CD1c-positive myeloid dendritic cell (primary cell): ENCODE measurements at regions not wholly inside any gene's neighbourhood (a gene's known extent, or its start where the extent isn't known, plus 50 kb on each side); places are given as distances from the start of the nearest gene placed in this dataset.
"Not testable (repeated sequence)": the region's sequence is repeated elsewhere in the genome, so short reads cannot be mapped to it uniquely, and the experiment has no call there.

ENCODE experiments used
- DNase-seq: peaks from one replicate; pipeline ENCODE4 v3.0.0-alpha.2; 2016; ENCODE audit errors: extremely low spot score

GRCh38 chr10:21292763-21293517 is 232.5 kb downstream of the SKIDA1 start:
- DNase-seq: peak; percentile 10

DNA sequence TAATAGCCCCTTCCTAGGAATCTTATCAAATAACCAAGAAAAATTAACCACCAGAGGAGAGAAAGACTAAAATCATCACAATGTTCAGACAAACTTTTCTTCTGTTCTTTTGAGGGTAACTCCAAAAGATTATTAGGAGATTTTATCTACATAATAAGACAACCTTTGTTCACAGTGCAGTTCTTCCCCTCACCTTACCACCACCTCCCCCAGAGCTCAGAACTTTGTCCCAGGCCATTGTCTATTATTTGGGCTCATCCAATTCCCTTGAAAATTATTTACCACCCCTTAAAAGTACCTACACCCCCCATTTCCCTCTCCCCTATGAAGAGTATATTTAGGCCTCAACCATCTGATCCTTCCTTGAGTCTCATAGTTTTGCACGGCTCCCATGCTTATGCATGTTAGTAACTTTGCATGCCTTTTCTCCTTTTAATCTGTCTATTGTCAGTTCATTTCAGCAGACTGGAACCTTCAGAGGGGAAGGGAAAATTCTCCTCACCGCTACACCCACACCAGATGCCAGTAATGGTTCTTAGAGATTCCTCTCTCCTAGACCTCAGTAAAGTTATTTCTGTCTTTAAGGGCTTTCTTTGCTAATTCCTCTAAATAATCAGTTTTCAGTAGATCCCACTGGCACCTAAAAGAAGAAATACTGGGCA is 234.9 kb downstream of the SKIDA1 start:
- no peak for DNase-seq

GRCh38 chr10:21289961-21290360 is 235.5 kb downstream of the SKIDA1 start:
- no peak for DNase-seq

DNA sequence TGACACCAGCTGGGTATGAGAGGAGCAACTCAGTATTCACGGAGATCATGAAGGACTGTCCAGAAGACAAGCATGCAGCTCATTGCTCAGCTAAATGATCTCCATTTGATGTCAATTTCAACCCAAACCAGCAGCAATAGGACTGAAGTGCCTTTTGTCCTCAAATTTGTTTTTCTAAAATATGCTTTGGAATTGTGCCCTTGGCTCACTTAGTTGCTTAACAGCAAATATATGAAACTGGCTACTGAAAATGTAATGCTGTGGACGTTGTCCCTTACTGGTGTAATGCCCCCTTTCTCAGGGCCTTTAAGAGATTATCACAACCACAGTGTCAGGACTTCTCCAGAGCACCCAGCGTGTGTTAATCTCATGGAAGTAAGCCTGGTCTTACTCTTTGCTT is 236.2 kb downstream of the SKIDA1 start:
- DNase-seq: no peak

- DNase-seq: no peak
These were observed 239.6 kb downstream of the SKIDA1 start for GRCh38 chr10:21285742-21286331.

GRCh38 chr10:21285207-21285606 is 240.3 kb downstream of the SKIDA1 start:
- no peak for DNase-seq

DNA sequence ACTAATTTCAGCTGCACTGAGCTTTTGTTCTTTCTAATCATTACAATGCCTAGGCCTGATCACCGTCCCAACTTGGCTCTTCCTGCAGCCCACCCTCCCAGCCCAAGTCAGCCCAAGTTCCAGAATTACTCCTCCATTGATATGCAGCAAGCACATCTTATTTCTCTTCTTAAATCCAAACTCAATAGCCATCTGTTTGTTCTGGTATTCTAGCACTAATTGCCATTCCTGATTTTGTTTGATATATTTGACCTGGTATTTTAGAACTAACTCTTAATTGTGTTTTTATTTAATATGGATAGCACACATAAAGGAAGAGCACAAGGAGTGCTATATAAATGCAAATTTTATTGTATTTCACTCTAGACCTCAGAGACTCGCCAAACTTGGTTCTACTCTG is 241.2 kb downstream of the SKIDA1 start:
- no peak for DNase-seq

DNA sequence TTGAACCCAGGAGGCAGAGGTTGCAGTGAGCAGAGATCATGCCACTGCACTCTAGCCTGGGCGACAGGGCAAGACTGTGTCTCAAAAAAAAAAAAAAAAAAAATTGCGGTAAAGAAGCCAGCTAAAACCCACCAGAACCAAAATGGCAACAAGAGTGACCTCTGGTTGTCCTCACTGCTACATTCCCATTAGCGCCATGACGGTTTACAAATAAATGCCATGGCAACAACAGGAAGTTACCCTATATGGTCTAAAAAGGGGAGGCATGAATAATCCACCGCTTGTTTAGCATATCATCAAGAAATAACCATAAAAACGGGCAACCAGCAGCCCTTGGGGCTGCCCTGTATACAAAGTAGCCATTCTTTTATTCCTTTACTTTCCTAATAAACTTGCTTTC is 242.4 kb downstream of the SKIDA1 start:
- DNase-seq: not testable (repeated sequence)

DNA sequence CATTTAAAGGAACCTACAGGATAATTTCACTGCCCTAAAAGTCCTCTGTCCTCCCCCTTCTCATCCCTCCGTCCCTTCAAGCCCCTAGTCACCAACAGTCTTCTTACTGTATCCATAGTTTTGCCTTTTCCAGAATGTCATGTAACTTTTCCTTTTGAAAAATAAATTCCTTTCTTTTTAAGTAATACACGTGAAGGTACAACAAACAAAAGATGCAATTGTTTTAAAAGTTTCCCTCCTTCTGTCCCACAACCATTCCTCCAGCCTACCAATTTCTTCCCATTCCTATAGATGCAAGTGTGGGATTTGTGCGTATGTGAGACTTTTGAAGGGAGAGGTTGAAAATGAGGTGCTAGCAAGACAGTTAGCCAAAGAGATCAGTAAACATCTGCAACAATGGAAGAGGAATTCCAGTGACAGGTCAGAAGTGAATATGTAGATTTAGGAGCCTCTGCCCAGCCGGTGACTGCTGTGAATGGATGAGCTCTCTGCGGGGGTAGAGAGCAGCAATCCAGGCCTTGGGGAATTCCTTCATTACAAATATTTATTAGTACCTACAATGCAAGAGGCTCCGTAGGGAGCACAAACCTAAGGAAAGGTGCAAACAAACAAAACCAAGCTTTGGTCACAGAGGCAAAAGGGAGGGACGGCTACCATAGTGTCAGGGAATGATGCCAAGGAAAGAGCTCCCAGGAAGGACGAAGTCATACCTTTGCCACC is 243.6 kb downstream of the SKIDA1 start:
- no peak for DNase-seq

DNA sequence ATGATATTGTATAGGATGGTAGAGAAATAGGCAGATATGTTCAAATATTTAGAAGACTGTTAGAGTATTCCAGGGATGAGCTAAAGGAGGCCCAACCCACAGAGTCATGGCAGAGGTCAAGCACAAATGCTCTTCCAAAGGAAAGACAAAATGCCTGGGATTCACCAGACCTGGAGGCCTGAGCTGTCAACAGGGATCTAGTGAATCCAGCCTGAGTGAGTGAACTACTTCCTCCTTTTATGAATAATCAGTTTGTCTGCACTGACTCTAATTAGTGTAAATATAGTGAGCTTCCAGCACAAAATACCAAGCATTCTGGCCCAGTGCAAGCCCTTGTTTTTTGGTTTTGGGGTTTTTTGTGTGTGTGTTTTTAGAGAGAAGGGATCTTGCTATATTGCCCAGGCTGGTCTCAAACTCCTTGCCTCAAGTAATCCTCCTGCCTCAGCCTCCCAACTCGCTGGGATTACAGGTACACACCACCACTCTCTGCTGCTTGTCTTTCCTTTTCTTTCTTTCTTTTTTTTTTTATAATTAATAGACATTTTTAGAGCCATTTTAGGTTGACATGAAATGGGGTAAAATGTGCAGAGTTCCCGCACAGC is 244.4 kb downstream of the SKIDA1 start:
- no peak for DNase-seq

DNA sequence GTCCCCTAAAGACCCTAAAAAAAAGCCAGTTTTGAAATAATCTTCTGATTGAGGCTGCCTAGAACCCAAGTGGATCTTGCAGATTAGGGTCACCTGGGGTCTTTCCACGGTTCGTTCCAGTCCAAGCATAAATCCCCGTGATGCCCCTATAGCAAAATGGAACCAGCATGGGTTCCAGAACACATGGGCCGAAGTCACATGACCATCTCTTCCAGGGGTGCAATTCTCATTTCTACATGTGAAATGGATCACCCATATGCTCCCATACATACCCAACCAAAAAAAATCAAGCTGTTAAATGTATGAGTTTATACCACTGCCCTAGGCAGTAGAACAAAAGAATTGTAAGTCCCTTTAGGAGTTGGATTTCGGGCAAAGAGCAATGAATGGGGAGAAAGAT is 245.4 kb downstream of the SKIDA1 start:
- no peak for DNase-seq

- no peak for DNase-seq
These were observed 246.3 kb downstream of the SKIDA1 start for GRCh38 chr10:21279217-21279575.

DNA sequence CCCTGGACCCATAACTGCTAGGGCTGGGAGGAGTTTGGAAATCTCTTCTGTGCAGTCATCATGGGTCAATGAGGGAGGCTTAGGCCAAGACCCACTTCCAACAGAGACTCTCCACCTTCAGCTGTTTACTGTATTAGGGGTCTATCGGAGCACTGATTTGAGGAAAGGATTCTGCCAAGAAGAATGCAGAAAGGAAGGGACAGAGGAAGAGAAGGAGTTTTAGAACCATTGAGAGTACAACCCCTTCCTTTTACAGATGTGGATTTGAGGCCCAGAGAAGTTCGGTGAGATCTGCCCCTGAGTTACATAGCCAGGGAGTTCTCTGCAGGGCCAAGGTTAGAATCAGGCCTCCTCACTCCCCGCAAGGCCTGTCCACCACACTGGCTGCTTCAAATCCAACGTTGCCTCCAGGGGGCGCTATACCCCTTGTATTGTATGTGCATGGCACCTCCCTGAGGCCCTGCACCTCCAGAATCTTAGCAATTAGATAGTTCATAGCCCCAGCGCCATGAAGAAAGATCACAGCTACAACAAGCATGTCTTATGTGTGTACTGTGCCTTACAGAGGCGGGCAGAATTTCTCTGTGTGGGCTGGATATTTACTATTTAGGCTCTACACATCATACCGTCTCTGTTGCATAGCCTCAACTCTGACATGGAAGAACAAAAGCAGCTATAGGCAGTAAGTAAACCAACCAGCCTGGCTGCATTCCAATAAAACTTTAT is 246.8 kb downstream of the SKIDA1 start:
- DNase-seq: peak; percentile 84

GRCh38 chr10:21273400-21273968 is 252.0 kb downstream of the SKIDA1 start:
- DNase-seq: no peak

DNA sequence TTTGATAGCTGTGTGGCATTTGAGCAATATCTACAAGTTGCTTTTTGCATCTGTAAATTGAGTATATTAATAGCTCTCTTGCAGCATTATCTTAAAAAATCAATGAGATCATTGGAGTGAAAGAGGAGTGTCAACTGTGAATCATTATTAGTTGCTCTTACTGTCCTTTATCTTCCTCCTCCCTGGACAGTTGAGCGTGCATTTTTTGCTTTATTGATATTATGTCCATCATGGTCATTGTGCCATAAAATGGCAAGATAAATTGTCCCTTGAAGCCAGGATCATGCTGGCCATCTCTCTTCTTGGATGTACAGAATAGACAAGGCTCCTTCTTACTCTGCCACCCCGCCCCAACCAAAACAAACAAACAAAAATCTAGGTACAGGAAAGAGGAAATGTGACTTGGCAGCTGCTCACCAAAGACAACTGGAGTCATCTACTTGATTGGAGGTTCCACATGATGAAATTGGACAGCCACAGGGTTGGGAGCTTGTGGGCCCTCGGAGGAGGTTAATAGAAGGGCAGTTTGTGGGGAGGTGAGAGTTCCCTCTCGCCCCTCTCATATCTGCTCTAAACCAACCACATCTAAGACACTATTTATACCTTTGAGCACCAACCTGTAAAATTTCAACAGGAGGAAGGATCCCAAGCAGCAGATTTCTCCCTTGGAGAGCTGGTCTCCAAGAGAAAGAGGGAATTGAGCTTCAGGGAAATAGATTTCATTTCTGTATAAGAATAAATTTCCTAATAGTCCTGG is 252.7 kb downstream of the SKIDA1 start:
- no peak for DNase-seq

GRCh38 chr10:21270976-21271375 is 254.5 kb downstream of the SKIDA1 start:
- DNase-seq: no peak

DNA sequence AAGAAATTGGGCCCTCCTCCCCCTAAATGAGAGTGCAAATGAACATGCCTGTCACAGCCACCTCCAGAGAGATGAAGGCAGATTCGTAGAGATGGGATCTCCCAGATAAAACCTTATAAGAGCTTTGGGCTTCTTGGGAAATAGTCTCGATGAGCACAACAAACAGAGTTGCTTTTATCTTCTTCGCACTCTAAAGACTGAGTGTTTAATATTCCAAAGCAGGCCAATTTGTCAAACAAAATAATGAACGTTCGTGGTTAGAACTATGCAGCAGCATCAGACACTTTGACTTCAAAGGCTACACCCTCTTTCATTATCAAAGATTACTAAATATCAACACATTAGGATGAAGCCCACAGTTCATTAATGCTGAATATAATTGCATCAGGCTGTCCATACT is 256.2 kb downstream of the SKIDA1 start:
- no peak for DNase-seq

DNA sequence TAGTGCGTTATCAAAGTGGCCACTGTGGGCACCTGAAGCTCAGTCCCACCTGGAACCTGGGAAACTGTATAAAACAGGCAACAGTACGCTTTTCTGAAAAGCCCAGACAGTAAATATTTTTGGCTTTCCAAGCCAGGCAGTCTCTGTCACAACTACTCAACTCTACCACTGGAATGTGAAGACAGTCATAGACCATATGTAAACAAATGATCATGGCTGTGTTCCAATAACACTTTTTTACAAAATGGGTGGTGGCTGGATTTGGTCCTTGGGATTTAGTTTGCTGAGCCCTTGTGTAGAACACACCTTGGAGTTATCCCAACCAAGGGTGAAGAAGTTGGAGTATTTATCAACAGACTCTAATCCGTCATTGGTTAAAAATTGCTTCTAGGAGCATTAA is 259.9 kb downstream of the SKIDA1 start:
- no peak for DNase-seq

DNA sequence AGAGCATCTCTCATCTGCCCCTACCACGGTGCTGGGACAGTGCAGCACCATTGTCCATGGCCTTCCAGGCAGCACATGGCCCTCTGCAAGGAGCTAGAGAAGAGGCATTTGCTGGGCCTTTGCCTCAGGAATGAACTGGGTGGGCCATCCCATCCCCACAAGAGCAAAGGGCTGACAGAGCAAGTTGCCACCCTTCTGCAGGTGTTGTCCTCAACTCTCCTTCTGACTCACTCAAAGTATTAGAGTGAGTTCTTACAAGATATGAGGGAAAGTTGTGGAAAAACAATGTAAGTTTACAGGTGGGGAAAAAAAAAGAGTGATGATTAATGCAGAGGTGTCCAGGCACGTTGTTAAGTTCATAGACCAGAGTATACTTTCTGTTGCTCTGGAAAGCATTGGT is 261.2 kb downstream of the SKIDA1 start:
- no peak for DNase-seq

GRCh38 chr10:21263839-21264238 is 261.6 kb downstream of the SKIDA1 start:
- DNase-seq: no peak
